SU-DHL-6 (cell line): ENCODE measurements at regions not wholly inside any gene's neighbourhood (a gene's known extent, or its start where the extent isn't known, plus 50 kb on each side); places are given as distances from the start of the nearest gene placed in this dataset.
"Not testable (repeated sequence)": the region's sequence is repeated elsewhere in the genome, so short reads cannot be mapped to it uniquely, and the experiment has no call there.

Experiments used
- CTCF ChIP-seq: fragments of 200-600 bp; sonication (generic); IDR thresholded peaks from one replicate; pipeline ENCODE4 v1.5.1; 2017; ENCODE audit warnings: antibody characterized with exemption, mild to moderate bottlenecking, low read length, moderate library complexity; ENCODE audit not compliant: insufficient read depth, poor library complexity, severe bottlenecking
- EZH2phosphoT487 ChIP-seq: fragments of 200-600 bp; sonication (generic), shearing (Covaris generic); conservative IDR thresholded peaks from 2 replicates; pipeline ENCODE4 v1.6.1; 2018; ENCODE audit warnings: mild to moderate bottlenecking, antibody characterized with exemption, low read length, moderate library complexity, mixed read lengths

GRCh38 chr4:9103148-9103524 lies 67.1 kb upstream of the FAM90A26 start:
- TF ChIP-seq CTCF, EZH2phosphoT487: not testable (repeated sequence)
